ENCODE measurements at regions not wholly inside any gene's neighbourhood (a gene's known extent, or its start where the extent isn't known, plus 50 kb on each side); places are given as distances from the start of the nearest gene placed in this dataset.

GRCh38 chrX:39903937-39904336 is 193.8 kb downstream of the BCOR start:
- no peak overlapping the region for H3K9ac ChIP-seq (ENCODE audit: extremely low read depth, insufficient read length, low read length)
- H2BK20ac ChIP-seq (ENCODE audit: low read depth, low read length, poor library complexity, severe bottlenecking) = no peak overlapping the region
- H3K18ac ChIP-seq (ENCODE audit: insufficient read length, low read depth, low read length) = no peak overlapping the region
- H2BK120ac ChIP-seq (ENCODE audit: low read depth, low read length, poor library complexity, severe bottlenecking) = no peak overlapping the region
- no peak overlapping the region for H4K5ac ChIP-seq (ENCODE audit: insufficient read length, low read depth, low read length)
- no peak overlapping the region for H4K8ac ChIP-seq (replicated peaks; ENCODE audit: insufficient read length, low read depth, low read length)
- no peak overlapping the region for H3K27ac ChIP-seq (ENCODE audit: insufficient read length, low read depth, low read length)
- H3T11ph ChIP-seq (ENCODE audit: low read length) = no peak overlapping the region
- H2BK5ac ChIP-seq (ENCODE audit: insufficient read length, low read length) = no peak overlapping the region
- no peak overlapping the region for H3K27ac Mint-ChIP-seq
- H3K27me3 Mint-ChIP-seq (ENCODE audit: low read depth) = peaks cover 19% of the 10 kb centered on the region
- H3K9me3 Mint-ChIP-seq = peaks cover 70 to 76% of the 10 kb centered on the region in 2 experiments
- H3K9me3 ChIP-seq (ENCODE audit: control insufficient read depth, low read depth, low read length) = no peaks in the 10 kb centered on the region
- H2AFZ ChIP-seq (ENCODE audit: low read length) = no peak overlapping the region
- no peaks in the 10 kb centered on the region for H3K79me1 ChIP-seq (ENCODE audit: insufficient read depth, low read depth, low read length, poor library complexity, severe bottlenecking)
- no peak overlapping the region for H3K4me3 Mint-ChIP-seq
- no peaks in the 10 kb centered on the region; the same call in 1 of the 2 replicates for H3K27me3 ChIP-seq (ENCODE audit: insufficient read depth, low read length)
- no peak for DNase-seq
- no peaks in the 10 kb centered on the region for H3K23me2 ChIP-seq (ENCODE audit: insufficient read length, low read depth, low read length, poor library complexity, severe bottlenecking)
- H2AK5ac ChIP-seq (ENCODE audit: insufficient read length, low read length) = no peak overlapping the region
- H2BK15ac ChIP-seq (ENCODE audit: low read depth, low read length) = no peak overlapping the region
- H3K23ac ChIP-seq (ENCODE audit: insufficient read length, low read depth, low read length) = no peak overlapping the region
- H2BK12ac ChIP-seq (ENCODE audit: insufficient read length, low read depth, low read length) = no peak overlapping the region
- H3K4ac ChIP-seq (ENCODE audit: low read depth, low read length) = no peak overlapping the region
- H3K36me3 Mint-ChIP-seq (ENCODE audit: insufficient read depth in 1 of 3, low read depth in 3 of 3) = peaks cover 0 to 4% (median 0%) of the 10 kb centered on the region in 3 experiments; a peak in 2 of 7 replicates
- H3K4me1 Mint-ChIP-seq = peaks cover 20 to 25% of the 10 kb centered on the region in 2 experiments
- no peak overlapping the region for H3K56ac ChIP-seq (ENCODE audit: insufficient read length, low read depth, low read length)
- no CpG with 5 or more reads among the region's 4 CpGs for WGBS (ENCODE audit: extremely low coverage, insufficient read length, low lambda C conversion rate)
- no peak overlapping the region for H4K91ac ChIP-seq (ENCODE audit: insufficient read length, low read depth, low read length)
- no peak overlapping the region for H3K4me2 ChIP-seq (ENCODE audit: insufficient read depth, insufficient read length, low read length)
- no peaks in the 10 kb centered on the region for H3K79me2 ChIP-seq (ENCODE audit: insufficient read depth, low read length)
- H3K14ac ChIP-seq (ENCODE audit: insufficient read depth, low read length) = no peak overlapping the region
- TF ChIP-seq CTCF (conservative IDR thresholded peaks at IDR 0.05) = no peak
- H4K20me1 ChIP-seq (ENCODE audit: control insufficient read depth, insufficient read depth, insufficient read length) = no peaks in the 10 kb centered on the region
- peaks cover 12% of the 10 kb centered on the region; the same call in 1 of the 2 replicates for H3K4me1 ChIP-seq (ENCODE audit: insufficient read depth, low read length)

Measured in H9 (cell line).